ENCODE measurements at regions not wholly inside any gene's neighbourhood (a gene's known extent, or its start where the extent isn't known, plus 50 kb on each side); places are given as distances from the start of the nearest gene placed in this dataset.
"Not testable (repeated sequence)": the region's sequence is repeated elsewhere in the genome, so short reads cannot be mapped to it uniquely, and the experiment has no call there.

DNA sequence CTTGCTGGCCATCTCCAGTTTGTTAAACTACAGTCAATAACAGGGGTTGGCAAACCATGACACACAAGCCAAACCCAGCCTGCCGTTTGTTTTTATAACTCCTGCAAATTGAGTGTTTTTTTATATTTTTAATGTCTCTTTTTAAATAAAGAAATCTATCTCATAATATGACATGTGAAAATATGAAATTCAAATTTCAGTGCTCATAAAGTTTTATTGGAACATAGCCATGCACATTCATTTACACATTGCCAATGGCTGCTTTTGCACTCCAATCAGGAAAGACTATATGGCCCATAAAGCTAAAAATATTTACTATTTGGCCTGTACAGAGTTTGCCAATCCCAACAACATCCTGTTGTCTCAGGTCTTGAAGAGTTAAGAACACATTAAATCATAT lies 129.0 kb upstream of the SRSF6 start:
- peaks cover 2% of the 10 kb centered on the region for H3K27me3 Mint-ChIP-seq (ENCODE audit: unreplicated experiment)
- H3K4me1 Mint-ChIP-seq (ENCODE audit: low read depth, unreplicated experiment) = no peaks in the 10 kb centered on the region
- H3K36me3 Mint-ChIP-seq (ENCODE audit: unreplicated experiment) = peaks cover 14% of the 10 kb centered on the region
- DNase-seq = no peak
- H3K27ac Mint-ChIP-seq (ENCODE audit: unreplicated experiment) = no peak overlapping the region
- TF ChIP-seq, protein P1, sequence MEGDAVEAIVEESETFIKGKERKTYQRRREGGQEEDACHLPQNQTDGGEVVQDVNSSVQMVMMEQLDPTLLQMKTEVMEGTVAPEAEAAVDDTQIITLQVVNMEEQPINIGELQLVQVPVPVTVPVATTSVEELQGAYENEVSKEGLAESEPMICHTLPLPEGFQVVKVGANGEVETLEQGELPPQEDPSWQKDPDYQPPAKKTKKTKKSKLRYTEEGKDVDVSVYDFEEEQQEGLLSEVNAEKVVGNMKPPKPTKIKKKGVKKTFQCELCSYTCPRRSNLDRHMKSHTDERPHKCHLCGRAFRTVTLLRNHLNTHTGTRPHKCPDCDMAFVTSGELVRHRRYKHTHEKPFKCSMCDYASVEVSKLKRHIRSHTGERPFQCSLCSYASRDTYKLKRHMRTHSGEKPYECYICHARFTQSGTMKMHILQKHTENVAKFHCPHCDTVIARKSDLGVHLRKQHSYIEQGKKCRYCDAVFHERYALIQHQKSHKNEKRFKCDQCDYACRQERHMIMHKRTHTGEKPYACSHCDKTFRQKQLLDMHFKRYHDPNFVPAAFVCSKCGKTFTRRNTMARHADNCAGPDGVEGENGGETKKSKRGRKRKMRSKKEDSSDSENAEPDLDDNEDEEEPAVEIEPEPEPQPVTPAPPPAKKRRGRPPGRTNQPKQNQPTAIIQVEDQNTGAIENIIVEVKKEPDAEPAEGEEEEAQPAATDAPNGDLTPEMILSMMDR (IDR thresholded peaks at IDR 0.05; ENCODE audit: partially characterized antibody, unreplicated experiment) = no peak
- peaks cover 4% of the 10 kb centered on the region for H3K9me3 Mint-ChIP-seq (ENCODE audit: unreplicated experiment)
- no peak overlapping the region for H3K4me3 Mint-ChIP-seq (ENCODE audit: unreplicated experiment)

DNA sequence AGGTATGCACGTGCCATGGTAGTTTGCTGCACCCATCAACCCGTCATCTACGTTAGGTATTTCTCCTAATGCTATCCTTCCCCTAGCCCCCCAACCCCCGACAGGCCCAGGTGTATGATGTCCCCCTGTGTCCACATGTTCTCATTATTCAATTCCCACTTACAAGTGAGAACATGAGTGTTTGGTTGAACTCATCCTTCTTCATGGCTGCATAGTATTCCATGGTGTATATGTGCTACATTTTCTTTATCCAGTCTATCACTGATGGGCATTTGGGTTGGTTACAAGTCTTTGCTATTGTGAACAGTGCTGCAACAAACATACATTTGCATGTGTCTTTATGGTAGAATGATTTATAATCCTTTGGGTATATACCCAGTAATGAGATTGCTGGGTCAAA lies 130.5 kb upstream of the SRSF6 start:
- not testable (repeated sequence) for H3K27me3 Mint-ChIP-seq (ENCODE audit: unreplicated experiment); H3K27ac Mint-ChIP-seq (ENCODE audit: unreplicated experiment); H3K9me3 Mint-ChIP-seq (ENCODE audit: unreplicated experiment); DNase-seq; H3K4me3 Mint-ChIP-seq (ENCODE audit: unreplicated experiment); H3K4me1 Mint-ChIP-seq (ENCODE audit: low read depth, unreplicated experiment); H3K36me3 Mint-ChIP-seq (ENCODE audit: unreplicated experiment)

DNA sequence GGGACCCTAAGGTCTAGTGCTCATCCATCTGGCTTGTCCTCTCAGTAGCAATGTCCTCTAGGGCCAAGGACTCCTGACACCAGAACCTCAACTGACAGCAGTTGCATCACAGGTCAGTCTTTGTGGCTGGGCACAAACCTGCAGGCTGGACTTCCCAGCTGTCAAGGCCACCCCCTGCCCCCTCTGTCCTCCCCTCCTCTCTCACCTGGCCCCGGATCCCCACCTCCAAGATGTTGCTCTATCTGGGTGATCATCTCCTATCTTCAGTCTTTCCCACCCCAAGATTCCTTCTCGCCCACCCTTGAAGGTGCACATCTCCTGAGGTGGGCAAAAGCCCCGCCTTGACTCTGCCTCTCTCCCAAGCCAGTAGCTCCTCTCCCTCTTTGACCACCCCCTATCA lies 131.8 kb upstream of the SRSF6 start:
- Mint-ChIP-seq H3K9me3 (ENCODE audit: unreplicated experiment) (peaks cover 5% of the 10 kb centered on the region), H3K4me3 (ENCODE audit: unreplicated experiment) (no peak overlapping the region), H3K27me3 (ENCODE audit: unreplicated experiment) (peaks cover 7% of the 10 kb centered on the region), H3K27ac (ENCODE audit: unreplicated experiment) (no peak overlapping the region), H3K36me3 (ENCODE audit: unreplicated experiment) (peaks cover 9% of the 10 kb centered on the region), H3K4me1 (ENCODE audit: low read depth, unreplicated experiment) (no peaks in the 10 kb centered on the region)
- TF ChIP-seq, protein P1 (IDR thresholded peaks at IDR 0.05; ENCODE audit: partially characterized antibody, unreplicated experiment) = no peak
- no peak for DNase-seq

DNA sequence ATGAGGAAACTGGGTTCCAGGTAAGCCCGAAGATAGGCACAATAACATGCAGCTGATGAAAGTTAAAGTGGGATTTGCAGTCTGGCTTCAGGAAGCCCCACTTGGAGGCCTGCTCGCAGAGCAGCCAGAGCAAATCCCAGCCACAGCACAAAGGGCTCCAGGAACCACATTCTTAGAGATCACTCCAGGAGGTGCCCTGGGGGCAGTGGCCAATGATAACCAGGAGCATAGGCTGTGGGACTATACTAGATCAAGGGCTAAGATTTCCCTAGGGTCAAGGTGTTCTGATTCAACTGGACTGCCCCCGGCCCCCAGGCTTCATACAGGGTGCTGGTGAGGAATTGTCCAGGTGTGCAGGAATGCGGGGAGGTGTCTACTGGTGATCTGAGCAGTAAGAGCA lies 133.9 kb upstream of the PTPRT start:
- Mint-ChIP-seq H3K27ac (ENCODE audit: unreplicated experiment) (no peak overlapping the region), H3K9me3 (ENCODE audit: unreplicated experiment) (peaks cover 5% of the 10 kb centered on the region), H3K4me3 (ENCODE audit: unreplicated experiment) (no peak overlapping the region), H3K27me3 (ENCODE audit: unreplicated experiment) (peaks cover 10% of the 10 kb centered on the region), H3K36me3 (ENCODE audit: unreplicated experiment) (peaks cover 9% of the 10 kb centered on the region), H3K4me1 (ENCODE audit: low read depth, unreplicated experiment) (no peaks in the 10 kb centered on the region)
- TF ChIP-seq, protein P1 (IDR thresholded peaks at IDR 0.05; ENCODE audit: partially characterized antibody, unreplicated experiment) = no peak
- DNase-seq = no peak

DNA sequence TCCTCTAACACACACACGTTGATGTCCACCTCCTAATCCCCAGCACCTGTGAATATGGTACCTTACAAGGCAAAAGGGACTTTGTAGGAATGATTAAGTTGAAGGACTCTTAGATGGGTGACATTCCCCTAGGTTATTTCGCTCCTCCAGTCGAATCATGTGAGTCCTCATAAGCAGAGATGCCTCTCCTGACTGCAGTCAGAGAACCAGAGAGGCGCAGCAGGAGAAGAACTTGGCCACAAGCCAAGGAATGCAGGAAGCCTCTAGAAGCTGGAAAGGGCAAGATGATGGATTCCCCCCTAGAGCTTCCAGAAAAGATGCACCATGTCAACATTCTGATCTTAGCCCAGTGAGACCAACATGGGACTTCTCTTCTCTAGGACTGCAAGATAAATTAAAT lies 133.1 kb upstream of the PTPRT start:
- no peak overlapping the region for H3K4me3 Mint-ChIP-seq (ENCODE audit: unreplicated experiment)
- no peak overlapping the region for H3K27ac Mint-ChIP-seq (ENCODE audit: unreplicated experiment)
- H3K27me3 Mint-ChIP-seq (ENCODE audit: unreplicated experiment) = peaks cover 10% of the 10 kb centered on the region
- TF ChIP-seq, protein P1 (IDR thresholded peaks at IDR 0.05; ENCODE audit: partially characterized antibody, unreplicated experiment) = no peak
- no peaks in the 10 kb centered on the region for H3K4me1 Mint-ChIP-seq (ENCODE audit: low read depth, unreplicated experiment)
- peaks cover 9% of the 10 kb centered on the region for H3K36me3 Mint-ChIP-seq (ENCODE audit: unreplicated experiment)
- no peak for DNase-seq
- H3K9me3 Mint-ChIP-seq (ENCODE audit: unreplicated experiment) = peaks cover 5% of the 10 kb centered on the region

DNA sequence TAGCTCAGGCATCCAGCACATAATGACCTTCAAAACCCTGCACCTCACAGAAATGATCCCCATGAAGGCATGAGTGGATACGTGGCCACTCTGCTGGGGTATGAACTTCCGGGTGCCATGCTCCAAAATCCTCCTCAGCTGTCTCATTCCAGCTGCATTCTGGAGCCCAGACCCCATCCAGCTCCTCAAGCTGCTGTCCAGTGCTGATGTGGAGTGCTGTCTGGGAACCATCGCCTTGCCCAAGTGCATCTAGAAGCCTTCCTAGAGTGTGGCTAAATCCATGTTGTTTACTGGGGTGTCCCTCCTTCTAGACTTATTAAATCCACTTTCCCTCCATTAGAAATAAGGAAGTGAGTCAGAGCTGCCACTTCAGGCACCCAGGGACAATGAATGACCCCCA lies 130.8 kb upstream of the PTPRT start:
- DNase-seq = no peak
- no peaks in the 10 kb centered on the region for H3K36me3 Mint-ChIP-seq (ENCODE audit: unreplicated experiment)
- H3K4me1 Mint-ChIP-seq (ENCODE audit: low read depth, unreplicated experiment) = no peaks in the 10 kb centered on the region
- H3K4me3 Mint-ChIP-seq (ENCODE audit: unreplicated experiment) = no peak overlapping the region
- H3K9me3 Mint-ChIP-seq (ENCODE audit: unreplicated experiment) = peaks cover 2% of the 10 kb centered on the region
- peaks cover 8% of the 10 kb centered on the region for H3K27me3 Mint-ChIP-seq (ENCODE audit: unreplicated experiment)
- TF ChIP-seq, protein P1 (IDR thresholded peaks at IDR 0.05; ENCODE audit: partially characterized antibody, unreplicated experiment) = no peak
- no peak overlapping the region for H3K27ac Mint-ChIP-seq (ENCODE audit: unreplicated experiment)

Measured in glutamatergic neuron (in vitro differentiated cells).